ENCODE measurements at regions not wholly inside any gene's neighbourhood (a gene's known extent, or its start where the extent isn't known, plus 50 kb on each side); places are given as distances from the start of the nearest gene placed in this dataset.

DNA sequence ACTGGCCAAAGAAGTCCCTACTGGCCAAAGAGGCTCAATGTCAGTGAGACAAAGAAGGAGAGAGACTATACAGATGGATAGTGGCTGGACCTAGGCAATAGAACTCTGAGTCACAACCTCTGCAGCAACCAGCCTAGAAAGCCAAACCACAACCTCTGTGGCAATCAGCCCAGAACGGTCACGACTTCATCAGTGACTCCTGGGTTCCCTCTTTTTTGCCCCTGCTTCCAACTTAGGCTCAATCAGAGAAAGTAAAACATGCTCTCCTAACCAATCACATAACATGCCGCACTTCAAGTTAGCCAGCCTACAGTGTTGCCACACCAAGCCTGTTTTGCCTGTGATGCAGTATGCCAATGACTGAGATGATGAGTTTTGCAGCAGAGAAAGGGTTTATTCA, 203.4 kb downstream of the ANAPC10 start:
- Histone ChIP-seq H3K27me3 (replicated peaks; ENCODE audit: insufficient read depth, low read depth, low read length, poor library complexity) (no peaks in the 10 kb centered on the region), H3K4me1 (ENCODE audit: insufficient read depth, low read length, poor library complexity, severe bottlenecking) (no peaks in the 10 kb centered on the region), H3K9me3 (ENCODE audit: low read depth, low read length, poor library complexity, severe bottlenecking) (no peaks in the 10 kb centered on the region), H3K27ac (ENCODE audit: low read depth, low read length, poor library complexity, severe bottlenecking) (no peak overlapping the region), H3K36me3 (ENCODE audit: insufficient read depth, low read length, poor library complexity, severe bottlenecking) (no peaks in the 10 kb centered on the region), H3K4me3 (ENCODE audit: low read depth, low read length, poor library complexity, severe bottlenecking) (no peak overlapping the region)
- CTCF ChIA-PET: no interaction called here
- intact Hi-C loops (cut with micrococcal nuclease; ENCODE audit: unreplicated experiment): no loop called here
- BruUV-seq (replicated peaks): no TSS peak
- TF ChIP-seq, protein P1, sequence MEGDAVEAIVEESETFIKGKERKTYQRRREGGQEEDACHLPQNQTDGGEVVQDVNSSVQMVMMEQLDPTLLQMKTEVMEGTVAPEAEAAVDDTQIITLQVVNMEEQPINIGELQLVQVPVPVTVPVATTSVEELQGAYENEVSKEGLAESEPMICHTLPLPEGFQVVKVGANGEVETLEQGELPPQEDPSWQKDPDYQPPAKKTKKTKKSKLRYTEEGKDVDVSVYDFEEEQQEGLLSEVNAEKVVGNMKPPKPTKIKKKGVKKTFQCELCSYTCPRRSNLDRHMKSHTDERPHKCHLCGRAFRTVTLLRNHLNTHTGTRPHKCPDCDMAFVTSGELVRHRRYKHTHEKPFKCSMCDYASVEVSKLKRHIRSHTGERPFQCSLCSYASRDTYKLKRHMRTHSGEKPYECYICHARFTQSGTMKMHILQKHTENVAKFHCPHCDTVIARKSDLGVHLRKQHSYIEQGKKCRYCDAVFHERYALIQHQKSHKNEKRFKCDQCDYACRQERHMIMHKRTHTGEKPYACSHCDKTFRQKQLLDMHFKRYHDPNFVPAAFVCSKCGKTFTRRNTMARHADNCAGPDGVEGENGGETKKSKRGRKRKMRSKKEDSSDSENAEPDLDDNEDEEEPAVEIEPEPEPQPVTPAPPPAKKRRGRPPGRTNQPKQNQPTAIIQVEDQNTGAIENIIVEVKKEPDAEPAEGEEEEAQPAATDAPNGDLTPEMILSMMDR (conservative IDR thresholded peaks at IDR 0.05; ENCODE audit: low read depth, low read length): no peak
- no peak for TF ChIP-seq EZH2 (IDR thresholded peaks at IDR 0.05; ENCODE audit: borderline replicate concordance, low read depth, low read length, poor library complexity, severe bottlenecking)
- POLR2A ChIA-PET (ENCODE audit: low non-redundant PET): no interaction called here
- DNase-seq (ENCODE audit: low spot score): no peak

DNA sequence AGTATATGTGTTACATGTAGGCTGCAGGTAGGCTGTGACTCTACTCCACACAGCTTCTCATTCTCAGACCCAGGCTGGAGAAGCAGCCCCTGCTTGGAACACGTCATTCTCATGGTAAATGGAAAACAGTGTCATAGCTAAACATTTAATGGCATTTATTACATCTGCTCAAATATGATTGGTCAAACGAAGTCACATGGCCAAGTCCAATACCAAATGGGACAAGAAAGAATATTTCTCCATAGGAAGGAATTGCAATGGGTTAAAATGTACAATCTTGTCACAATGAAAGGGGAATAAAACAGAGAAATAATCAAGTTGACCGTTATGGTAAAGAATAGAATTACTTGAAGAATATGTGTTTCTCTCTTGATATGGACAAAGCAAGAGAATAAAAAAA, 198.6 kb downstream of the ANAPC10 start:
- ChIA-PET CTCF (no interaction called here), POLR2A (ENCODE audit: low non-redundant PET) (no interaction called here)
- Histone ChIP-seq H3K27me3 (replicated peaks; ENCODE audit: insufficient read depth, low read depth, low read length, poor library complexity) (no peaks in the 10 kb centered on the region), H3K4me3 (ENCODE audit: low read depth, low read length, poor library complexity, severe bottlenecking) (no peak overlapping the region), H3K9me3 (ENCODE audit: low read depth, low read length, poor library complexity, severe bottlenecking) (no peaks in the 10 kb centered on the region), H3K4me1 (ENCODE audit: insufficient read depth, low read length, poor library complexity, severe bottlenecking) (no peaks in the 10 kb centered on the region), H3K27ac (ENCODE audit: low read depth, low read length, poor library complexity, severe bottlenecking) (no peak overlapping the region), H3K36me3 (ENCODE audit: insufficient read depth, low read length, poor library complexity, severe bottlenecking) (no peaks in the 10 kb centered on the region)
- DNase-seq (ENCODE audit: low spot score): no peak
- intact Hi-C loops (cut with micrococcal nuclease; ENCODE audit: unreplicated experiment): no loop called here
- TF ChIP-seq, protein P1 (conservative IDR thresholded peaks at IDR 0.05; ENCODE audit: low read depth, low read length): no peak
- no peak for TF ChIP-seq EZH2 (IDR thresholded peaks at IDR 0.05; ENCODE audit: borderline replicate concordance, low read depth, low read length, poor library complexity, severe bottlenecking)
- BruUV-seq (replicated peaks): no TSS peak

DNA sequence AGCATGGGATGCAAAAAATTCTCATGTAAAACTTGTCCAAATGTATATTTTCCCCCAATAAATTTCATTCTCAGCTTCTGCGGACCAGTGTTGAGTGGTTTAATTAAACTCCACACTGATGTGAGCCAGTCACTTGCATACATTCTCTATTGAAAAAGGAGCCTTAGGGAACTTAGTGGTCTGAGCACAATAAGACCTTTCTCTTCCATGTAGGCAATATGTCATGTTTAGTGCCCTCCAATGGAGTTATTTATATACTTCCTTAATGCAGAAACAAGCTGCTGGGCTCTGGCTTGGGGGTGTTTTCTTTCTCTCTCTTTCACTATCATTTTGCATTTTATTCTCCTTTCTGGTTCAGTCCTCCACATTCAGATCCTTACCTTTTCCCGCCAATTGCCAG, 196.9 kb downstream of the ANAPC10 start:
- TF ChIP-seq, protein P1 (conservative IDR thresholded peaks at IDR 0.05; ENCODE audit: low read depth, low read length): no peak
- TF ChIP-seq EZH2 (IDR thresholded peaks at IDR 0.05; ENCODE audit: borderline replicate concordance, low read depth, low read length, poor library complexity, severe bottlenecking): no peak
- H3K9me3 ChIP-seq (ENCODE audit: low read depth, low read length, poor library complexity, severe bottlenecking): no peaks in the 10 kb centered on the region
- no peaks in the 10 kb centered on the region for H3K4me1 ChIP-seq (ENCODE audit: insufficient read depth, low read length, poor library complexity, severe bottlenecking)
- no peak overlapping the region for H3K27ac ChIP-seq (ENCODE audit: low read depth, low read length, poor library complexity, severe bottlenecking)
- ChIA-PET CTCF (no interaction called here), POLR2A (ENCODE audit: low non-redundant PET) (no interaction called here)
- DNase-seq (ENCODE audit: low spot score): no peak
- no TSS peak for BruUV-seq (replicated peaks)
- no peaks in the 10 kb centered on the region for H3K36me3 ChIP-seq (ENCODE audit: insufficient read depth, low read length, poor library complexity, severe bottlenecking)
- intact Hi-C loops (cut with micrococcal nuclease; ENCODE audit: unreplicated experiment): no loop called here
- no peaks in the 10 kb centered on the region for H3K27me3 ChIP-seq (replicated peaks; ENCODE audit: insufficient read depth, low read depth, low read length, poor library complexity)
- H3K4me3 ChIP-seq (ENCODE audit: low read depth, low read length, poor library complexity, severe bottlenecking): no peak overlapping the region

All from A673 (cell line).